Fibroblast of the aortic adventitia (primary cell): ENCODE measurements at regions not wholly inside any gene's neighbourhood (a gene's known extent, or its start where the extent isn't known, plus 50 kb on each side); places are given as distances from the start of the nearest gene placed in this dataset.
A peak's percentile ranks its signal among the peaks of the same experiment; 100 is the strongest.

Experiments
- DNase-seq: peaks from one replicate; pipeline ENCODE4 v3.0.0-alpha.2; 2010; ENCODE audit warnings: low read depth
- H3K4me3 ChIP-seq: 2 replicates; pipeline ENCODE4 v1.5.1; 2011; ENCODE audit warnings: low read depth, mild to moderate bottlenecking, control low read depth, low read length, moderate library complexity
- CTCF ChIP-seq: IDR thresholded peaks from 2 replicates; pipeline ENCODE4 v1.5.1; 2011; ENCODE audit warnings: mild to moderate bottlenecking, low read length, control low read depth, inconsistent platforms; ENCODE audit not compliant: insufficient read depth

- DNase-seq = no peak
- no peak for TF ChIP-seq CTCF
- no peak overlapping the region for H3K4me3 ChIP-seq
These were observed 347.8 kb upstream of the NFE2L3 start for GRCh38 chr7:25804154-25804553.

GRCh38 chr7:25805027-25805687 lies 346.8 kb upstream of the NFE2L3 start:
- TF ChIP-seq CTCF = no peak
- no peak overlapping the region for H3K4me3 ChIP-seq
- DNase-seq = peak; percentile 13

- no peak for TF ChIP-seq CTCF
- no peak for DNase-seq
- H3K4me3 ChIP-seq = no peak overlapping the region
These were observed 344.8 kb upstream of the NFE2L3 start for GRCh38 chr7:25807086-25807611.

- DNase-seq = no peak
- no peak for TF ChIP-seq CTCF
- no peak overlapping the region for H3K4me3 ChIP-seq
These were observed 342.6 kb upstream of the NFE2L3 start for GRCh38 chr7:25809441-25809840.

- DNase-seq = no peak
- H3K4me3 ChIP-seq = no peak overlapping the region
- no peak for TF ChIP-seq CTCF
These were observed 339.7 kb upstream of the NFE2L3 start for GRCh38 chr7:25812086-25812850.

GRCh38 chr7:25813381-25813780 lies 338.6 kb upstream of the NFE2L3 start:
- H3K4me3 ChIP-seq = no peak overlapping the region
- DNase-seq = no peak
- no peak for TF ChIP-seq CTCF
